GM12878 (cell line): ENCODE measurements at regions not wholly inside any gene's neighbourhood (a gene's known extent, or its start where the extent isn't known, plus 50 kb on each side); places are given as distances from the start of the nearest gene placed in this dataset.

Experiments
- ATAC-seq: fragments of 200-7000 bp; cut with Tn5 transposase; 3 replicates; pipeline ENCODE4 v1.9.1; 2020; ENCODE audit warnings: mild to moderate bottlenecking, moderate library complexity
- BruUV-seq: library from RNA; stranded (reverse); fragments of 400-500 nt; replicated peaks from 2 replicates; lab custom pipeline; 2021; lab: Mats Ljungman, UMichigan
- CTCF ChIA-PET: fragments of 300-600 bp; sonication (Branson Sonifier 250); formaldehyde crosslinking; extraction: SDS; loops from one replicate; lab custom pipeline; 2021; ENCODE audit warnings: inconsistent platforms; lab: Yijun Ruan, JAX
- POLR2A ChIA-PET: fragments of 350-600 bp; formaldehyde crosslinking; extraction: SDS; loops from one replicate; lab custom pipeline; 2021; ENCODE audit warnings: inconsistent platforms; lab: Charles Lee
- RAD21 ChIA-PET: fragments of 300-600 bp; sonication (Branson Sonifier 250); formaldehyde crosslinking; loops from one replicate; lab custom pipeline; 2023; ENCODE audit warnings: antibody characterized with exemption; ENCODE audit not compliant: unreplicated experiment; lab: Charles Lee
- SMC1A ChIA-PET: fragments of 300-600 bp; sonication (Branson Sonifier 250); formaldehyde crosslinking; loops from one replicate; lab custom pipeline; 2023; ENCODE audit not compliant: unreplicated experiment, uncharacterized antibody; lab: Charles Lee
- DNase-seq: peaks from one replicate; pipeline ENCODE4 v3.0.0-alpha.2; 2011; ENCODE audit warnings: low read depth, low spot score
- FAIRE-seq: peaks from 3 replicates; lab custom pipeline; 2011; peaks lifted over from hg19 to GRCh38; lab: Jason Lieb, UNC
- H2AFZ ChIP-seq: 2 replicates; pipeline ENCODE4 v1.6.0; 2011; ENCODE audit warnings: low read depth, low read length, control low read depth; ENCODE audit not compliant: control insufficient read depth
- H3K27ac ChIP-seq: 2 replicates; pipeline ENCODE4 v1.5.1; 2011; ENCODE audit warnings: control low read depth; ENCODE audit not compliant: control insufficient read depth, insufficient read depth
- H3K27me3 ChIP-seq, 2 experiments: replicated peaks in 1 of 2; 2 replicates each; pipeline versions ENCODE4 v1.6.0 to v1.6.1; 2011; ENCODE audit warnings: low read length in 1 of 2; ENCODE audit not compliant: control insufficient read depth in 2 of 2, insufficient read depth in 2 of 2
- H3K36me3 ChIP-seq, 2 experiments: 2 replicates each; pipeline ENCODE4 v1.5.1; 2011; ENCODE audit warnings: low read length in 1 of 2; ENCODE audit not compliant: control insufficient read depth in 2 of 2, insufficient read depth in 2 of 2
- H3K4me1 ChIP-seq: 2 replicates; pipeline ENCODE4 v1.6.1; 2011; ENCODE audit warnings: mild to moderate bottlenecking, low read length, moderate library complexity, mixed read lengths; ENCODE audit not compliant: control insufficient read depth, insufficient read depth
- H3K4me2 ChIP-seq: 2 replicates; pipeline ENCODE4 v1.6.0; 2011; ENCODE audit warnings: control low read depth; ENCODE audit not compliant: control insufficient read depth, insufficient read depth
- H3K4me3 ChIP-seq: fragments of 200-600 bp; sonication (generic); 2 replicates; pipeline ENCODE4 v1.5.1; 2016
- H3K79me2 ChIP-seq: 2 replicates; pipeline ENCODE4 v1.6.0; 2011; ENCODE audit warnings: low read length; ENCODE audit not compliant: control insufficient read depth, insufficient read depth
- H3K9ac ChIP-seq: 2 replicates; pipeline ENCODE4 v1.8.0; 2011; ENCODE audit warnings: low read length, control low read depth, mixed read lengths; ENCODE audit not compliant: control insufficient read depth, insufficient read depth
- H3K9me3 ChIP-seq: replicated peaks from 3 replicates; pipeline ENCODE4 v1.5.1; 2011; ENCODE audit warnings: mild to moderate bottlenecking, low read length; ENCODE audit not compliant: control insufficient read depth, insufficient read depth
- H4K20me1 ChIP-seq: 2 replicates; pipeline ENCODE4 v1.6.0; 2011; ENCODE audit not compliant: control insufficient read depth, insufficient read depth
- CEBPB ChIP-seq, 2 experiments: fragments of 150-350 bp in 1 of 2; IDR thresholded peaks; 2 replicates each; pipeline ENCODE4 v1.6.1; 2012 to 2014; ENCODE audit warnings: low read depth in 2 of 2, low read length in 2 of 2, borderline replicate concordance in 1 of 2, inconsistent platforms in 1 of 2
- EED ChIP-seq: sonication (generic); IDR thresholded peaks from 2 replicates; pipeline ENCODE4 v1.6.1; 2016; ENCODE audit warnings: antibody characterized with exemption, low read depth
- HDAC6 ChIP-seq: fragments of 200-600 bp; sonication (generic); IDR thresholded peaks from one replicate; pipeline ENCODE4 v1.8.0; 2017; ENCODE audit warnings: antibody characterized with exemption; ENCODE audit not compliant: unreplicated experiment
- HDGF ChIP-seq: fragments of 450-650 bp; IDR thresholded peaks from 2 replicates; pipeline ENCODE4 v1.6.1; 2016; ENCODE audit warnings: antibody characterized with exemption
- JUNB ChIP-seq: IDR thresholded peaks from 2 replicates; pipeline ENCODE4 v1.6.1; 2016; ENCODE audit warnings: antibody characterized with exemption, mild to moderate bottlenecking
- LARP7 ChIP-seq: fragments of 450-650 bp; IDR thresholded peaks from 2 replicates; pipeline ENCODE4 v1.6.1; 2017; ENCODE audit warnings: mild to moderate bottlenecking
- MEF2B ChIP-seq: fragments of 450-650 bp; IDR thresholded peaks from 2 replicates; pipeline ENCODE4 v1.6.1; 2018; ENCODE audit warnings: mild to moderate bottlenecking, moderate library complexity; ENCODE audit not compliant: partially characterized antibody, poor library complexity, severe bottlenecking
- MYC ChIP-seq: IDR thresholded peaks from 2 replicates; pipeline ENCODE4 v1.6.1; 2011; ENCODE audit warnings: mild to moderate bottlenecking, low read length, moderate library complexity, inconsistent platforms; ENCODE audit not compliant: insufficient read depth, insufficient replicate concordance, insufficient read length, severe bottlenecking
- NR2F1 ChIP-seq: fragments of 450-650 bp; conservative IDR thresholded peaks from 2 replicates; pipeline ENCODE4 v1.6.1; 2017; ENCODE audit warnings: mild to moderate bottlenecking
- NRF1 ChIP-seq: conservative IDR thresholded peaks from 2 replicates; pipeline ENCODE4 v1.6.1; 2011; ENCODE audit warnings: mild to moderate bottlenecking, low read depth, low read length, improper control_type of control experiment
- PAX5 ChIP-seq: IDR thresholded peaks from 2 replicates; pipeline ENCODE4 v1.6.1; 2011; ENCODE audit warnings: low read depth, low read length, borderline replicate concordance
- POLR2A ChIP-seq: IDR thresholded peaks from 2 replicates; pipeline ENCODE4 v1.6.1; 2011; ENCODE audit warnings: low read depth, mild to moderate bottlenecking, low read length
- POLR2AphosphoS2 ChIP-seq: IDR thresholded peaks from 2 replicates; pipeline ENCODE4 v1.6.1; 2011; ENCODE audit warnings: low read depth, mild to moderate bottlenecking, low read length, improper control_type of control experiment, moderate library complexity
- POLR2AphosphoS5 ChIP-seq: IDR thresholded peaks from 2 replicates; pipeline ENCODE4 v1.6.1; 2011; ENCODE audit warnings: mild to moderate bottlenecking, low read length, inconsistent platforms
- RAD51 ChIP-seq: fragments of 450-650 bp; IDR thresholded peaks from 2 replicates; pipeline ENCODE4 v1.6.1; 2016; ENCODE audit warnings: moderate library complexity, mild to moderate bottlenecking, inconsistent platforms
- RFX5 ChIP-seq: IDR thresholded peaks from 2 replicates; pipeline ENCODE4 v1.6.1; 2011; ENCODE audit warnings: low read depth, low read length, improper control_type of control experiment
- SP1 ChIP-seq: IDR thresholded peaks from one replicate; pipeline ENCODE4 v1.6.1; 2011; ENCODE audit warnings: low read depth, low read length
- YY1 ChIP-seq: IDR thresholded peaks from 2 replicates; pipeline ENCODE4 v1.6.1; 2011; ENCODE audit warnings: low read depth, mild to moderate bottlenecking, low read length
- ZBED1 ChIP-seq: IDR thresholded peaks from 2 replicates; pipeline ENCODE4 v1.6.1; 2016; ENCODE audit warnings: borderline replicate concordance
- ZSCAN29 ChIP-seq: fragments of 450-650 bp; IDR thresholded peaks from 2 replicates; pipeline ENCODE4 v1.6.1; 2017; ENCODE audit warnings: mild to moderate bottlenecking, moderate library complexity
- WGBS: methylation state at CpG from one replicate; pipeline ENCODE4 v1.1.6; 2016; ENCODE audit warnings: low lambda C conversion rate; ENCODE audit not compliant: insufficient replicate concordance, insufficient coverage; ENCODE audit errors: missing lambda C conversion rate; 5-methylcytosine and 5-hydroxymethylcytosine counted together
- in situ Hi-C: fragments of 300-500 bp; cut with MboI; formaldehyde crosslinking; loops from 9 replicates; pipeline ENCODE4 v1.14.3; 2018; ENCODE audit warnings: mixed read lengths
- intact Hi-C: fragments of 100-400 bp; cut with micrococcal nuclease; formaldehyde crosslinking; loops from one replicate; pipeline ENCODE4 v1.14.2; 2022; ENCODE audit not compliant: unreplicated experiment
- TF ChIP-seq, protein P1 (sequence below): fragments of 450-650 bp; IDR thresholded peaks from 2 replicates; pipeline ENCODE4 v1.6.1; 2016; ENCODE audit warnings: mild to moderate bottlenecking

DNA sequence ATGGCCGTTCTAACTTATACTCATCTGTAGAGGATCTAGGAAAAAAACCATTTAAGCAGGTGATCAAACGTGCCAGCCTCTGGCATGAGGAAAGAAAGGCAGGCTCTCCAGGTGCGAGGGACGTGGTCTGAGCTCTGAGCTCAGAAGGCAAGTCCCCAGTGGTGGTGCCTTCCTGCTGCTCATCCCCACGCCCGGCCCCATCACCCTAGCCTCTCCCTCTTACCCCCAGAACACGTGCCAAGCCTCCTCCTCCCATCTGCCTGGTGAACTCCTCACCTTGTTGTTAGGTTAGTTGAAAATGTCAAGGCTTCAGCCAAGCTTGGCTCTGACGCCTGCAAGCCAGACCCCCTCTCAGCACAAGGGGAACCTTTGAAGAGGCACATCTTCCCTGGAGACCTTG lies 571.2 kb upstream of the MKI67 start:
- no peaks in the 10 kb centered on the region for H4K20me1 ChIP-seq

DNA sequence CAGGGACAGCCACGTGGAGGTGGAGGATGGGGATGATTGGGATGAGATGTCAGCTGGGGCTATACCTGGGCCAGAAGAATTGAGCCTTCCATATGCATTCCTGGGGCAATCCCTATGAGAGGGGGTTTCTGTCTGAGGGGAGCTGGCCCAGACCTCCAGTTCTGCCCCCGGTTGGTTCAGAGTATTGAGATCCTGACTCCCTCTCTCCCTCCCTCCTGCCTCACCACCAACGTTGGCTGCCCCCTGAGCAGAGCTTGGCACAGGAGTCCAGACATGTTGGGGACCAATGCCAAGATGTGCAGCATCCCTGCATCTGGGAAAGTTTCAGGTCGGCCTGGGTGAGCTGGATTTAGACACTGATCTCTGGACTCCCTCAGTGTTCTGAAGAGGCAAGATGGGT lies 575.2 kb upstream of the MKI67 start:
- H4K20me1 ChIP-seq, result no peaks in the 10 kb centered on the region
- H3K9ac ChIP-seq, result no peak overlapping the region
- in situ Hi-C loops, result no loop called here
- H3K4me2 ChIP-seq, result no peak overlapping the region
- BruUV-seq, result no TSS peak
- H2AFZ ChIP-seq, result no peak overlapping the region
- H3K36me3 ChIP-seq, result no peaks in the 10 kb centered on the region
- POLR2A ChIA-PET, result no interaction called here
- FAIRE-seq (no peak), DNase-seq (no peak), ATAC-seq (no peak)
- no peaks in the 10 kb centered on the region for H3K79me2 ChIP-seq
- peaks cover 0 to 1% of the 10 kb centered on the region in 2 experiments; a peak in 1 of 4 replicates for H3K27me3 ChIP-seq
- CTCF ChIA-PET, result no interaction called here
- WGBS, result 7% methylated on average over 4 of the region's 4 CpGs
- no peaks in the 10 kb centered on the region for H3K4me1 ChIP-seq
- RAD21 ChIA-PET, result no interaction called here
- no peak overlapping the region for H3K4me3 ChIP-seq
- intact Hi-C loops, result no loop called here
- no peaks in the 10 kb centered on the region for H3K9me3 ChIP-seq
- SMC1A ChIA-PET, result no interaction called here
- no peak overlapping the region for H3K27ac ChIP-seq
- TF ChIP-seq HDAC6 (no peak), LARP7 (no peak), NR2F1 (no peak), PAX5 (no peak), JUNB (no peak), POLR2A (no peak), CEBPB (IDR thresholded peaks at IDR 0.05; ENCODE audit: borderline replicate concordance in 1 of 2, low read depth in 2 of 2, low read length in 2 of 2) (no peak), RFX5 (no peak), RAD51 (no peak), ZBED1 (no peak), MEF2B (no peak), HDGF (no peak), POLR2AphosphoS5 (no peak), YY1 (no peak), ZSCAN29 (no peak), NRF1 (no peak)
- TF ChIP-seq, protein P1, sequence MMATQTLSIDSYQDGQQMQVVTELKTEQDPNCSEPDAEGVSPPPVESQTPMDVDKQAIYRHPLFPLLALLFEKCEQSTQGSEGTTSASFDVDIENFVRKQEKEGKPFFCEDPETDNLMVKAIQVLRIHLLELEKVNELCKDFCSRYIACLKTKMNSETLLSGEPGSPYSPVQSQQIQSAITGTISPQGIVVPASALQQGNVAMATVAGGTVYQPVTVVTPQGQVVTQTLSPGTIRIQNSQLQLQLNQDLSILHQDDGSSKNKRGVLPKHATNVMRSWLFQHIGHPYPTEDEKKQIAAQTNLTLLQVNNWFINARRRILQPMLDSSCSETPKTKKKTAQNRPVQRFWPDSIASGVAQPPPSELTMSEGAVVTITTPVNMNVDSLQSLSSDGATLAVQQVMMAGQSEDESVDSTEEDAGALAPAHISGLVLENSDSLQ, result no peak

More for the DNA sequence above, 571.2 kb upstream of the MKI67 start:
- Histone ChIP-seq H3K36me3 (no peaks in the 10 kb centered on the region), H3K27ac (no peak overlapping the region), H2AFZ (no peak overlapping the region), H3K79me2 (no peaks in the 10 kb centered on the region), H3K9me3 (no peaks in the 10 kb centered on the region), H3K4me2 (no peak overlapping the region), H3K9ac (no peak overlapping the region), H3K4me3 (no peak overlapping the region), H3K4me1 (no peaks in the 10 kb centered on the region), H3K27me3 (peaks cover 0 to 1% of the 10 kb centered on the region in 2 experiments; a peak in 1 of 4 replicates)
- DNase-seq (no peak), ATAC-seq (no peak), FAIRE-seq (no peak)
- no TSS peak for BruUV-seq
- TF ChIP-seq RFX5 (no peak), MYC (no peak), EED (no peak), SP1 (no peak), POLR2AphosphoS2 (no peak)
- ChIA-PET CTCF (no interaction called here), SMC1A (no interaction called here), RAD21 (no interaction called here), POLR2A (no interaction called here)
- in situ Hi-C loops, result no loop called here
- intact Hi-C loops, result no loop called here
- 11% methylated on average over 8 of the region's 8 CpGs for WGBS
